MM.1S (cell line): ENCODE measurements at regions not wholly inside any gene's neighbourhood (a gene's known extent, or its start where the extent isn't known, plus 50 kb on each side); places are given as distances from the start of the nearest gene placed in this dataset.

Experiments
- CTCF ChIP-seq: fragments of 300-600 bp; sonication (generic); IDR thresholded peaks from 2 replicates; pipeline ENCODE4 v1.5.1; 2016; ENCODE audit warnings: antibody characterized with exemption, low read length, mixed read lengths
- EZH2phosphoT487 ChIP-seq: fragments of 300-600 bp; sonication (generic); IDR thresholded peaks from 2 replicates; pipeline ENCODE4 v1.6.1; 2018; ENCODE audit warnings: antibody characterized with exemption, low read length

- TF ChIP-seq CTCF (no peak), EZH2phosphoT487 (no peak)
These were observed 989.9 kb downstream of the OLFM4 start for GRCh38 chr13:54018485-54018884.
